ENCODE measurements at regions not wholly inside any gene's neighbourhood (a gene's known extent, or its start where the extent isn't known, plus 50 kb on each side); places are given as distances from the start of the nearest gene placed in this dataset.

DNA sequence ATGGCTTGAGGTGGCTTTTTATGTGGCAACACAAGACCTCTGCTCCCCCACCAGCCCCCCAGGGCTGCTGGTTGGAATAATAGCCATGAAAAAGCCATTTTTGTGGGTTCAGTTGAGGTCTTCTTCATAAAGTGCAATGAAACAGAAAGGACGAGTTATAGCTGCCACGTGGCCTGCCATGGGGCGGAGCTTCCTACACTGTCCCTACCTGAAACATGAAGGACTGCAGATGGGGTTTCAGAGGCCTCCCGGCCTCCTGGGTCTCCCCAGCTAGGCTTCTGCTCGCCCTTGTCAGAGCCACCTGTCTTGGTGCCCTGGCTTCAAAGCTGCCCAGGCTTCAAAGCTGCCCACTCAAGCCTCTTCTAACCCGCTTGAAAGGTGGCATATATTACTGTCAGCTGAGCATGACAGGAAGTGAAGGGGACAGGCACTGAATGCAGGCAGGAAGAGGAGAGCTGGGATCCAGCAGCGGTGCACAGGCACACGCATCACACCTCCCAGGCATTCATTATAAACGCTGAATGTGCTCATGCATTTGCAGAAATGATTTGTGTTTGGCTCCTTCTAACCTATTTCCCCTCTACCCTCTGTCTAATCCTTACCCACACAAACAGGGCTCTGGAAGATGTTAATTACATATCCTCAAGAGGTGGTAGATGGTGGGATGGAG is 245.9 kb upstream of the PODXL start:
- TF ChIP-seq RNF2 (IDR thresholded peaks at IDR 0.05; ENCODE audit: borderline replicate concordance, low read depth), result no peak
- no peak for TF ChIP-seq CTCF (IDR thresholded peaks at IDR 0.05)
- no peak for TF ChIP-seq GATA3 (IDR thresholded peaks at IDR 0.05; ENCODE audit: borderline replicate concordance)
- TF ChIP-seq REST (IDR thresholded peaks at IDR 0.05), result no peak

Measured in A549 (cell line).